ENCODE measurements at regions not wholly inside any gene's neighbourhood (a gene's known extent, or its start where the extent isn't known, plus 50 kb on each side); places are given as distances from the start of the nearest gene placed in this dataset.

- Histone ChIP-seq H3K79me2 (ENCODE audit: insufficient read depth, low read length) (no peaks in the 10 kb centered on the region), H3K4me1 (ENCODE audit: control insufficient read depth in 1 of 2, insufficient read depth in 2 of 2, low read length in 2 of 2) (peaks cover 3 to 5% of the 10 kb centered on the region in 2 experiments; a peak in 3 of 4 replicates), H3K27me3 (ENCODE audit: insufficient read depth, low read length) (no peaks in the 10 kb centered on the region), H3K4me3 (replicated peaks in 1 of 2; ENCODE audit: low read depth in 1 of 2, low read length in 2 of 2) (no peak overlapping the region), H2AFZ (ENCODE audit: low read depth, low read length, poor library complexity, severe bottlenecking) (no peak overlapping the region), H4K20me1 (ENCODE audit: insufficient read depth) (no peaks in the 10 kb centered on the region), H3K27ac (ENCODE audit: low read depth, low read length) (no peak overlapping the region), H3K36me3 (ENCODE audit: control insufficient read depth in 1 of 2, insufficient read depth in 2 of 2, low read length in 2 of 2) (no peaks in the 10 kb centered on the region), H3K9me2 (ENCODE audit: insufficient read depth) (no peaks in the 10 kb centered on the region), H3K9me3 (ENCODE audit: control insufficient read depth in 1 of 2, insufficient read depth in 1 of 2, low read depth in 1 of 2, low read length in 2 of 2) (no peaks in the 10 kb centered on the region), H3K4me2 (ENCODE audit: low read length) (no peak overlapping the region), H3K9ac (ENCODE audit: low read length) (no peak overlapping the region)
- POLR2A ChIA-PET: no interaction called here
- intact Hi-C loops (cut with micrococcal nuclease): no loop called here
- TF ChIP-seq SRF (IDR thresholded peaks at IDR 0.05; ENCODE audit: low read depth) (no peak), FOSL1 (IDR thresholded peaks at IDR 0.05; ENCODE audit: low read depth) (no peak), CEBPB (IDR thresholded peaks at IDR 0.05; ENCODE audit: low read depth) (no peak), EZH2 (IDR thresholded peaks at IDR 0.05) (no peak), CTCF (IDR thresholded peaks at IDR 0.05 in 2 of 3, conservative IDR thresholded peaks at IDR 0.05 in 1 of 3; ENCODE audit: borderline replicate concordance in 1 of 3, insufficient read depth in 1 of 3, low read depth in 2 of 3, low read length in 2 of 3) (no peak), MAX (IDR thresholded peaks at IDR 0.05) (no peak), REST (IDR thresholded peaks at IDR 0.05; ENCODE audit: low read depth) (no peak), SP1 (IDR thresholded peaks at IDR 0.05; ENCODE audit: low read depth) (no peak), ZBTB33 (IDR thresholded peaks at IDR 0.05; ENCODE audit: extremely low read depth, insufficient replicate concordance, low read length) (no peak), ZFX (IDR thresholded peaks at IDR 0.05) (no peak)
- RAD21 ChIA-PET (ENCODE audit: low non-redundant PET in 1 of 2, low total read pairs in 2 of 2, uncharacterized antibody in 2 of 2, unreplicated experiment in 2 of 2): no interaction called here
- ATAC-seq (no peak), DNase-seq (ENCODE audit: low read depth, low spot score) (no peak)
- CTCF ChIA-PET: no interaction called here
- no TSS peak for BruUV-seq (replicated peaks)
These were observed 555.4 kb downstream of the SLITRK6 start for GRCh38 chr13:85243831-85244230.

All from HCT116 (cell line).